ENCODE measurements at regions not wholly inside any gene's neighbourhood (a gene's known extent, or its start where the extent isn't known, plus 50 kb on each side); places are given as distances from the start of the nearest gene placed in this dataset.

DNA sequence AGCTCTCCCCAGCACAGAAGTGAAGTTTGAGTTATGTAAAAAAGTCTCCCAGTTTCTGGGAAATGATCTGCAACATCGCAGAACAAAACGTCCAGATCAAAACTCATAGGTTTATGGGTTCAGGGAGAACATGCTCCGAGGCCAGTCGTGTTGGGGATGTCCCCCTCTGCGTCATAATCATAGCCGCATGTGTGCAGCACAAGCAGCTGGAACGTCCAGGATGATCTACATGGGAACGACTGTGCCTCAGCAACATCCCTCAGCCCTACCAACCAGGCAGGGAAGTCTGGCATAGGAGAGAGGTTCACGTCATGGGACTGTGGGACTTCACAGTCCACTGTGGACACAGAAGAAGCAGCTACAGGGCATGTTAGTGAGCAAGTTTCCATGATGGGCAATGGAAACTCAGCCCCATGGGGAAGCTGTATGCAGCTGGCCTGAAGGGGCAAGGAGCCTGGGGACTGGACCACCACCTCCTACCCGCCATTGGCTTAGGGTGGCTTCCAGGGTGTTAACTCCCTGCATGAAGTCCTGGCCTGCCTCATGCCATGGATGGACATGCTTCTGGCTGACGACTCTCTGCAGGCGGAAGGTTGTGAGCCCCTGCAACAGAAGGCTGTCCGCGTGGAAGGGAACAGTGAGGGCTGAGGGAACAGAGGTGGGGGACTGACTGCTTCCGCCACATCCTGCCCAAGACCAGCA lies 96.9 kb downstream of the COPS8 start:
- H3K27ac ChIP-seq (ENCODE audit: low read depth, low read length) = peak overlapping the region; percentile 18
- peaks cover 0 to 11% (median 5%) of the 10 kb centered on the region in 5 donors for H3K4me1 ChIP-seq (ENCODE audit: control insufficient read depth in 5 of 5, insufficient read depth in 5 of 5, low read length in 5 of 5)
- no peak overlapping the region for H3K4me3 ChIP-seq (ENCODE audit: low read depth in 1 of 5, low read length in 5 of 5)
- H3K9ac ChIP-seq (ENCODE audit: low read length in 5 of 5) = no peak overlapping the region
- H3K9me3 ChIP-seq (ENCODE audit: control insufficient read depth in 5 of 5, low read length in 5 of 5) = no peaks in the 10 kb centered on the region
- peaks cover 0 to 4% (median 0%) of the 10 kb centered on the region in 5 donors for H3K27me3 ChIP-seq (ENCODE audit: control insufficient read depth in 5 of 5, insufficient read depth in 4 of 5, low read length in 5 of 5)
- H3K36me3 ChIP-seq (ENCODE audit: control insufficient read depth in 5 of 5, insufficient read depth in 5 of 5, low read length in 5 of 5) = no peaks in the 10 kb centered on the region

DNA sequence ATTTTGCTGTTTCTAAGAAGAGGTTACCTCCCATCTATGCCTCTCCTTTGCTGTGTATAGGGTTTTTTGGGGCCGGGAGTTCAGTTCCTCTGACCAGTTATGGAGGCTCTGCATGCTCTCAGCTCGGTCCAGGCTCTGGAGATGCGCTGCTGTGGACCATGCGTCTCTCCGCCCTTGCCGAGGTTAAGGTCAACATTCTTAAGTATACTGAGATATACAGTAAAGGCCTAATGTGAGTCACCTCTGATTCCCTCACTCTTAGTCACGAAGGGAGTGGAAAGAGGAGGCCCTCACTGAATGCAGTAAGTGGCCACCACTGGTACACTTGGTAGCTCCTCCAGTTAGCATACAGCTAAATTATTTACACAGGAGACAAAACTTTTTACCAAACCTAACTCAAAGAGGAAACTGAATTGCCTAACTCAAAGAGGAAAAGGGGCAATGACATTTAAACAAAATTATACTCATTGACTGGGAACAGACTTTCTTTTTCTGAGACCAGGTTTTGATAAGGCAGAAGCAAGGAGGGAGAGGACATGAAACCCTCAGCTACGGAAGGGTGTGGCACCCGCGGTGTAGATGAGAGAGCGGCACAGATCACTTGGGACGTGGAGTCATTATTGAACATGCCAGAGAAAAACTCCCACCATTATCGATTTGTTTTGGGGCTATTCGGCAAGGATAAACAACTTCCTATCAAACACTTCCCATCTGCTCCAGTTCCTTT lies 98.7 kb downstream of the COPS8 start:
- H3K27ac ChIP-seq (ENCODE audit: low read depth, low read length) = no peak overlapping the region
- no peaks in the 10 kb centered on the region for H3K36me3 ChIP-seq (ENCODE audit: control insufficient read depth in 5 of 5, insufficient read depth in 5 of 5, low read length in 5 of 5)
- H3K9ac ChIP-seq (ENCODE audit: low read length in 5 of 5) = no peak overlapping the region
- H3K9me3 ChIP-seq (ENCODE audit: control insufficient read depth in 5 of 5, low read length in 5 of 5) = no peaks in the 10 kb centered on the region
- H3K4me3 ChIP-seq (ENCODE audit: low read depth in 1 of 5, low read length in 5 of 5) = no peak overlapping the region
- H3K27me3 ChIP-seq (ENCODE audit: control insufficient read depth in 5 of 5, insufficient read depth in 4 of 5, low read length in 5 of 5) = peaks cover 0 to 4% (median 0%) of the 10 kb centered on the region in 5 donors
- H3K4me1 ChIP-seq (ENCODE audit: control insufficient read depth in 5 of 5, insufficient read depth in 5 of 5, low read length in 5 of 5) = peaks cover 0 to 11% (median 5%) of the 10 kb centered on the region in 5 donors

DNA sequence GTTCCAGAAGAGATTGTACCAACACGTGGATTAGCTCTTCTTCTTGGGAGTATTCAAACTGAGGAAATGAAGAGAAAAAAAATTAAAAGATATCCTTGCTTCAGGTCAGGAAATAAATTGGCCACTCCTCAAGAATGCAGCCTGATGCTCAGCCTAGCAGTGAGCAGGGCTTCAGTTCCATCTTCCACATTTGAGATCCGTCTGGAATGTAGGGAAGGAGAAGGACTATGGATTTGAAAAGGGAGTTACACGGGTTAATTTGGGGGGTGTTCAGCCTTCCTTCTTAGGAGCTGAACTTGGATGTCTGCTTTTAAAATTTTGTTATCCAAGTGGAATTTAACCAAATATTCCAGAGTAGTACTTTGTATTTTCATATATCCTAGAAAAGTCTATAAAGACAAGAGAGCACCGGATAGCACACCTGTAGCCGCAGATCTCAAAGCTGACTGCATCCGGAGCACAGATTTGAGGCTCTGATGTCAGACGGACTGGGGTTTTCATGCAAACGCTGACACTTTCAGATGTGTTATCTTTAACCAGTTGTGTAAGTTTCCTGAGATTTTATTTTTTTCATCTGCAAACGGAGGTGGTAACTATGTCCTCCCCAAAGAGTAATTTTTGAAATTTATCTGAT lies 99.3 kb downstream of the COPS8 start:
- H3K27me3 ChIP-seq (ENCODE audit: control insufficient read depth in 5 of 5, insufficient read depth in 4 of 5, low read length in 5 of 5) = peaks cover 0 to 4% (median 0%) of the 10 kb centered on the region in 5 donors
- H3K9ac ChIP-seq (ENCODE audit: low read length in 5 of 5) = no peak overlapping the region
- no peak overlapping the region for H3K27ac ChIP-seq (ENCODE audit: low read depth, low read length)
- no peaks in the 10 kb centered on the region for H3K36me3 ChIP-seq (ENCODE audit: control insufficient read depth in 5 of 5, insufficient read depth in 5 of 5, low read length in 5 of 5)
- no peaks in the 10 kb centered on the region for H3K9me3 ChIP-seq (ENCODE audit: control insufficient read depth in 5 of 5, low read length in 5 of 5)
- H3K4me3 ChIP-seq (ENCODE audit: low read depth in 1 of 5, low read length in 5 of 5) = no peak overlapping the region
- H3K4me1 ChIP-seq (ENCODE audit: control insufficient read depth in 5 of 5, insufficient read depth in 5 of 5, low read length in 5 of 5) = peaks cover 0 to 11% (median 5%) of the 10 kb centered on the region in 5 donors

DNA sequence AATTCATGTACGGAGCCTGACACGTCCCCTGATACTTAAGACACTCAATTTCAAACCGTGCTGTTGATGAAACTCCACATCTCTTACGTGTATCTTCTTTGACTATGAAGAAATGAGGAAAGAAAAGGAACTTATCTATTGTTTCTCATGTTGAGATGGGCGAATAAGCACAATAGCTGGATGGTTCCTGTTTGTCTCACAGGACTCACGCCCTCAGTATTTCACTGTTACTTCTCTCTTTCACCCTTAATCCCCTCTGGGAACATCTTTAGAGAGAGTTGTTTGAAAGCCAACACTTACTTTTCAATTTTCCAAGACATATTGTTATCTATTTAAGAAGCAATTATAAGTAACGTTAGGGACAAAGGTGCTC lies 99.8 kb downstream of the COPS8 start:
- Histone ChIP-seq H3K9me3 (ENCODE audit: control insufficient read depth in 5 of 5, low read length in 5 of 5) (no peaks in the 10 kb centered on the region), H3K4me1 (ENCODE audit: control insufficient read depth in 5 of 5, insufficient read depth in 5 of 5, low read length in 5 of 5) (peaks cover 0 to 9% (median 2%) of the 10 kb centered on the region in 5 donors), H3K27ac (ENCODE audit: low read depth, low read length) (no peak overlapping the region), H3K9ac (ENCODE audit: low read length in 5 of 5) (no peak overlapping the region), H3K27me3 (ENCODE audit: control insufficient read depth in 5 of 5, insufficient read depth in 4 of 5, low read length in 5 of 5) (peaks cover 0 to 4% (median 3%) of the 10 kb centered on the region in 5 donors), H3K36me3 (ENCODE audit: control insufficient read depth in 5 of 5, insufficient read depth in 5 of 5, low read length in 5 of 5) (no peaks in the 10 kb centered on the region), H3K4me3 (ENCODE audit: low read depth in 1 of 5, low read length in 5 of 5) (no peak overlapping the region)

DNA sequence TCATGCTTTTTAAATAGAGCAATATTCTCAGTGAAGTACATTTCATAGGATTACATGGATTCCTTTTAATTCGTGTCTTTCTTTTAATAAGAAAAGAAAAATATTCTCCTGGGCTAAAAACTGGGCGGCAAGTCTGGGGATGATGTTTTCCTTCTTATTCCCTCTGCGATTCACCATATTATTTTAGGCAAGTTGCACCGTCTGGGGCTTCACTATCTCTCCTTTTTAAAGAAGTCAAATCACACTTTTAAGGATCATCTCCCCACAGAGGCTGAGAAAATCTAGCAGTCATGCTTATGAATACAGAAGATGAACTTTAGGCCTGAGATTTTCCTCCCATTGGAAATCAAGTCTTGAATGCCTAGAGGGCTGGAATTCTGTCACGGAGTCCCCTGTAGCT lies 104.1 kb downstream of the COPS8 start:
- peaks cover 0 to 8% (median 0%) of the 10 kb centered on the region in 5 donors for H3K27me3 ChIP-seq (ENCODE audit: control insufficient read depth in 5 of 5, insufficient read depth in 4 of 5, low read length in 5 of 5)
- H3K4me3 ChIP-seq (ENCODE audit: low read depth in 1 of 5, low read length in 5 of 5) = no peak overlapping the region
- no peaks in the 10 kb centered on the region for H3K36me3 ChIP-seq (ENCODE audit: control insufficient read depth in 5 of 5, insufficient read depth in 5 of 5, low read length in 5 of 5)
- no peaks in the 10 kb centered on the region for H3K9me3 ChIP-seq (ENCODE audit: control insufficient read depth in 5 of 5, low read length in 5 of 5)
- H3K27ac ChIP-seq (ENCODE audit: low read depth, low read length) = no peak overlapping the region
- H3K4me1 ChIP-seq (ENCODE audit: control insufficient read depth in 5 of 5, insufficient read depth in 5 of 5, low read length in 5 of 5) = no peaks in the 10 kb centered on the region
- no peak overlapping the region for H3K9ac ChIP-seq (ENCODE audit: low read length in 5 of 5)

DNA sequence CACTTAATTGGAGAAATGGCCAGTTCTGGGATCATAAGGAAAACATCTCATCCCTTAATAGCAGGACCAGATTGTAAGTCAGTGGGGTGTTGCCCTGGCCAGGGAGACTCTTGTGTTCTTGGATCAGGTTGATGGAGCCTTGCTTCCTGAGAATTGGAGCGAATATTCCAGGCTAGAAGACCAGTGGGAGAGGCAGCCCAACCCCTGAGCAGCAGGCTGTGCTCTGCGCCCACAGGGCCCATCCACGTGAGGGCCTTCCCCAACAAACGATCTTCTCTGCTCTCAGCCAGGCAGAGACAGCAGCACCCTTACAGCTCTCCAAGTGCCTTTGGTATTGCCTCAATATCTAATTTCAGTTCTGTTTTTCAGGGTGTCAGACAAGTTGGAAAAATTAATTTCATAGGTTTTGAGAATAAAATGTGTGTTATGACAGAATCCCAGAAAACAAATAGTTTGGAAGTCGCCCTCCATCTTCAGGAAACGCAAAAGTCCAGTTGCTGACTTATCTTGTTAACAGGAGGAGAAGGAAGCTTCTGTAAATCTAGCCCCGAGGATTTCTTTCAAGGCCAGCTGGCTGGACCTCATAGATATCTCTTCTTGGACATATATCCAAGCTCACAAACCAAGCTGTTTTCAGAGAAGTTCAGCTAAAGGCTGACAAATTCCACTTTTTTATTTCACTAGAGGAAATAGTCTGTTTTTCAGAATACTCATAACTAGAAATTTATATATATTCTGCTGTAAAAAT lies 105.5 kb downstream of the COPS8 start:
- Histone ChIP-seq H3K4me1 (ENCODE audit: control insufficient read depth in 5 of 5, insufficient read depth in 5 of 5, low read length in 5 of 5) (no peaks in the 10 kb centered on the region), H3K27me3 (ENCODE audit: control insufficient read depth in 5 of 5, insufficient read depth in 4 of 5, low read length in 5 of 5) (peaks cover 0 to 8% (median 0%) of the 10 kb centered on the region in 5 donors), H3K4me3 (ENCODE audit: low read depth in 1 of 5, low read length in 5 of 5) (no peak overlapping the region), H3K36me3 (ENCODE audit: control insufficient read depth in 5 of 5, insufficient read depth in 5 of 5, low read length in 5 of 5) (no peaks in the 10 kb centered on the region), H3K27ac (ENCODE audit: low read depth, low read length) (peak overlapping the region; percentile 41), H3K9ac (ENCODE audit: low read length in 5 of 5) (no peak overlapping the region), H3K9me3 (ENCODE audit: control insufficient read depth in 5 of 5, low read length in 5 of 5) (no peaks in the 10 kb centered on the region)

DNA sequence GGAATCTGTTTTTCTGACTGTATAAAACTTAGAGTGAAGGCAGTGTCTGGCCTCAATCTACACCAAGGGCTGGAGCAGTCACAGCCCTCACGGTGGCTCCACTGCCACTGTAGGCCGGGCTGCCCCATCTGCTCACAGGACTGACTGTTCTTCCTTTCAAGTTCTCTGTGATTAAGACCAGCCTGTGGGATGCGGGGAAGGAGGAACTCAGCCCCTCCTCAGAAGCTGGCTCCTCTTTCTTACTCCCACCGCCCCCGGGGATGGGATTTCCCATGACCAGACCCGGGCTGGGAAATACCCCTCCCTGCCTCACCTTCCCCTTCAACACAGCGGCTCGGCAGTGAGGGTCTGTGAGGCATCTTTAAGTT lies 106.0 kb downstream of the COPS8 start:
- Histone ChIP-seq H3K27ac (ENCODE audit: low read depth, low read length) (peak overlapping the region; percentile 41), H3K9me3 (ENCODE audit: control insufficient read depth in 5 of 5, low read length in 5 of 5) (no peaks in the 10 kb centered on the region), H3K4me3 (ENCODE audit: low read depth in 1 of 5, low read length in 5 of 5) (no peak overlapping the region), H3K4me1 (ENCODE audit: control insufficient read depth in 5 of 5, insufficient read depth in 5 of 5, low read length in 5 of 5) (no peaks in the 10 kb centered on the region), H3K36me3 (ENCODE audit: control insufficient read depth in 5 of 5, insufficient read depth in 5 of 5, low read length in 5 of 5) (no peaks in the 10 kb centered on the region), H3K9ac (ENCODE audit: low read length in 5 of 5) (no peak overlapping the region), H3K27me3 (ENCODE audit: control insufficient read depth in 5 of 5, insufficient read depth in 4 of 5, low read length in 5 of 5) (peaks cover 0 to 8% (median 0%) of the 10 kb centered on the region in 5 donors)

DNA sequence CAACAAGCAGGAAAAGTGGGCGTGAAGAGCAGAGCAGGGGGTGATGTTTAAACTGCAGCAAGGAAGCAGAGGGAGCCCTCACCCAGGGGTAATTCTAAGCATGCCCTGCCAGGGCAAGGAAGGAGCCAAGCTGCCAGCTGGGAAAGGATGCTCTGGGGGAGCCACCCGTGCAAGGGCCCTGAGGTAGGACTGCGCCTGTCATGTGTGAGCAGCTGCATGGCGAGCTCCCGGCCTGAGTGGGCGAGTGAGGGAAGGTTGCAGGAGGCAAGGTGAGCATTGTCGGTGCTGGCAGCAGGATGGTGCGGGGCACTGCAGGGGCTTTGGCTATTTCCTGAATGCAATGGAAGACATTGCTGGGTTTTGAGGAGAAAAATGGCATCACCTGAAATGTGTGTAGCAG lies 107.2 kb downstream of the COPS8 start:
- H3K9me3 ChIP-seq (ENCODE audit: control insufficient read depth in 5 of 5, low read length in 5 of 5) = no peaks in the 10 kb centered on the region
- no peaks in the 10 kb centered on the region for H3K4me1 ChIP-seq (ENCODE audit: control insufficient read depth in 5 of 5, insufficient read depth in 5 of 5, low read length in 5 of 5)
- H3K36me3 ChIP-seq (ENCODE audit: control insufficient read depth in 5 of 5, insufficient read depth in 5 of 5, low read length in 5 of 5) = no peaks in the 10 kb centered on the region
- H3K27me3 ChIP-seq (ENCODE audit: control insufficient read depth in 5 of 5, insufficient read depth in 4 of 5, low read length in 5 of 5) = peaks cover 0 to 8% (median 0%) of the 10 kb centered on the region in 5 donors
- H3K4me3 ChIP-seq (ENCODE audit: low read depth in 1 of 5, low read length in 5 of 5) = no peak overlapping the region
- no peak overlapping the region for H3K27ac ChIP-seq (ENCODE audit: low read depth, low read length)
- H3K9ac ChIP-seq (ENCODE audit: low read length in 5 of 5) = no peak overlapping the region

DNA sequence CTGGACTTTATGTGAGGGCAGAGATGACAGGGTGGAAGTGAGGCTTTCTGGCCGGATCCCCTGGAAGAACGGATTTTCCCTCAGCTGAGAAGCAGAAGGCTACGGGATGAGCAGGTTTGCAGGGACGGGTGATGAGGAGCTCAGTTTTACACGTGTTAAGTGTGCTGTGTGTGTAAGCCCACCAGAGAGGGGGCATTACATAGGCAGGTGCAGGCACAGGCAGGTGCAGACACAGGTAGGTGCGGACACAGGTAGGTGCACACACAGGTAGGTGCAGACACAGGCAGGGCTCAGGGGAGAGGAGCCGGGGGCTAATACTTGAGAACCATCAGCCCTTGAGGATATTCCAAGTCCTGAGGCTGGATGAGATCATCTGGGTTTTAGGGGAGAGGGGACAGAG lies 107.7 kb downstream of the COPS8 start:
- no peak overlapping the region for H3K9ac ChIP-seq (ENCODE audit: low read length in 5 of 5)
- no peaks in the 10 kb centered on the region for H3K36me3 ChIP-seq (ENCODE audit: control insufficient read depth in 5 of 5, insufficient read depth in 5 of 5, low read length in 5 of 5)
- H3K4me3 ChIP-seq (ENCODE audit: low read depth in 1 of 5, low read length in 5 of 5) = no peak overlapping the region
- H3K27me3 ChIP-seq (ENCODE audit: control insufficient read depth in 5 of 5, insufficient read depth in 4 of 5, low read length in 5 of 5) = peaks cover 0 to 8% (median 0%) of the 10 kb centered on the region in 5 donors
- no peaks in the 10 kb centered on the region for H3K9me3 ChIP-seq (ENCODE audit: control insufficient read depth in 5 of 5, low read length in 5 of 5)
- H3K4me1 ChIP-seq (ENCODE audit: control insufficient read depth in 5 of 5, insufficient read depth in 5 of 5, low read length in 5 of 5) = no peaks in the 10 kb centered on the region
- H3K27ac ChIP-seq (ENCODE audit: low read depth, low read length) = no peak overlapping the region

Measured in subcutaneous abdominal adipose tissue (tissue), 5 donors.